K562 (cell line): ENCODE measurements at regions not wholly inside any gene's neighbourhood (a gene's known extent, or its start where the extent isn't known, plus 50 kb on each side); places are given as distances from the start of the nearest gene placed in this dataset.

Experiments
- ARHGAP35 ChIP-seq: fragments of 450-650 bp; IDR thresholded peaks from 2 replicates; pipeline ENCODE4 v1.6.1; 2018; ENCODE audit not compliant: partially characterized antibody
- MAFF ChIP-seq: IDR thresholded peaks from 2 replicates; pipeline ENCODE4 v1.6.1; 2012; ENCODE audit warnings: low read length, improper control_type of control experiment
- SRSF7 ChIP-seq: fragments of 200-400 bp; formaldehyde crosslinking; optimal IDR thresholded peaks from 2 replicates; pipeline ENCODE3; 2017; ENCODE audit warnings: mild to moderate bottlenecking, low read depth, low read length
- ZNF274 ChIP-seq: IDR thresholded peaks from 2 replicates; pipeline ENCODE4 v1.6.1; 2011; ENCODE audit warnings: low read depth, mild to moderate bottlenecking, low read length, moderate library complexity, borderline replicate concordance
- ZNF780A ChIP-seq: fragments of 250-450 bp; sonication (Bioruptor Pico); IDR thresholded peaks from 2 replicates; pipeline ENCODE4 v1.5.0; 2021; ENCODE audit warnings: mild to moderate bottlenecking

- TF ChIP-seq ZNF274, result no peak
- TF ChIP-seq MAFF, result no peak
- no peak for TF ChIP-seq SRSF7
- no peak for TF ChIP-seq ARHGAP35
- no peak for TF ChIP-seq ZNF780A (CRISPR knock-in tag)
These were observed 142.7 kb downstream of the ANXA1 start for GRCh38 chr9:73294336-73294735.
